GM18868 (cell line): ENCODE measurements at regions not wholly inside any gene's neighbourhood (a gene's known extent, or its start where the extent isn't known, plus 50 kb on each side); places are given as distances from the start of the nearest gene placed in this dataset.

Experiments
- ATAC-seq: cut with Tn5 transposase; IDR thresholded peaks from one replicate; pipeline ENCODE4 v1.9.1; 2021; ENCODE audit warnings: mild to moderate bottlenecking, moderate library complexity; ENCODE audit not compliant: unreplicated experiment

- no peak for ATAC-seq
These were observed 748.0 kb downstream of the PCDH18 start for GRCh38 chr4:136784326-136784725.

- ATAC-seq, result no peak
These were observed 762.6 kb downstream of the PCDH18 start for GRCh38 chr4:136769717-136770116.

GRCh38 chr4:136768925-136769275, 763.4 kb downstream of the PCDH18 start:
- ATAC-seq, result no peak

GRCh38 chr4:136768213-136768924, 763.9 kb downstream of the PCDH18 start:
- ATAC-seq, result no peak

- no peak for ATAC-seq
These were observed 768.4 kb downstream of the PCDH18 start for GRCh38 chr4:136763919-136764318.

- no peak for ATAC-seq
These were observed 776.8 kb downstream of the PCDH18 start for GRCh38 chr4:136755531-136755916.

- no peak for ATAC-seq
These were observed 777.3 kb downstream of the PCDH18 start for GRCh38 chr4:136754810-136755530.

- ATAC-seq, result no peak
These were observed 780.7 kb downstream of the PCDH18 start for GRCh38 chr4:136751556-136751955.

- no peak for ATAC-seq
These were observed 781.4 kb downstream of the PCDH18 start for GRCh38 chr4:136750897-136751296.

- ATAC-seq, result no peak
These were observed 782.3 kb downstream of the PCDH18 start for GRCh38 chr4:136749989-136750388.

- ATAC-seq, result peak; percentile 9
These were observed 783.5 kb downstream of the PCDH18 start for GRCh38 chr4:136748773-136749172.

- no peak for ATAC-seq
These were observed 784.1 kb downstream of the PCDH18 start for GRCh38 chr4:136748165-136748564.

GRCh38 chr4:136743238-136743637, 789.1 kb downstream of the PCDH18 start:
- ATAC-seq, result no peak

- no peak for ATAC-seq
These were observed 790.0 kb downstream of the PCDH18 start for GRCh38 chr4:136742333-136742732.

GRCh38 chr4:136741468-136741867, 790.8 kb downstream of the PCDH18 start:
- ATAC-seq, result no peak

- no peak for ATAC-seq
These were observed 792.0 kb downstream of the PCDH18 start for GRCh38 chr4:136740326-136740725.

- no peak for ATAC-seq
These were observed 795.2 kb downstream of the PCDH18 start for GRCh38 chr4:136737066-136737465.

GRCh38 chr4:136731025-136731424, 801.3 kb downstream of the PCDH18 start:
- no peak for ATAC-seq

GRCh38 chr4:136725286-136726081, 806.8 kb downstream of the PCDH18 start:
- no peak for ATAC-seq

- ATAC-seq, result peak; percentile 87
These were observed 819.2 kb downstream of the PCDH18 start for GRCh38 chr4:136713140-136713539.

- no peak for ATAC-seq
These were observed 822.4 kb downstream of the PCDH18 start for GRCh38 chr4:136709897-136710296.

GRCh38 chr4:136706942-136707341, 825.4 kb downstream of the PCDH18 start:
- no peak for ATAC-seq
